HepG2 (cell line): ENCODE measurements at regions not wholly inside any gene's neighbourhood (a gene's known extent, or its start where the extent isn't known, plus 50 kb on each side); places are given as distances from the start of the nearest gene placed in this dataset.

Experiments used
- ARNT ChIP-seq: fragments of 450-650 bp; IDR thresholded peaks from 2 replicates; pipeline ENCODE4 v1.6.1; 2017
- ATF7 ChIP-seq, 2 experiments: fragments of 450-650 bp in 1 of 2; sonication (generic) in 1 of 2; formaldehyde crosslinking in 1 of 2; IDR thresholded peaks; 2 replicates each; pipeline versions ENCODE4 v1.4.0 to v1.6.1; 2016 to 2020; ENCODE audit warnings: antibody characterized with exemption in 1 of 2, mild to moderate bottlenecking in 1 of 2, missing genetic modification reagents in 1 of 2
- GTF2F1 ChIP-seq: fragments of 150-350 bp; IDR thresholded peaks from 2 replicates; pipeline ENCODE4 v1.6.1; 2014; ENCODE audit warnings: low read length
- HOMEZ ChIP-seq: IDR thresholded peaks from 2 replicates; pipeline ENCODE4 v1.6.1; 2016; ENCODE audit warnings: low read depth
- MEIS2 ChIP-seq: sonication (generic); formaldehyde crosslinking; IDR thresholded peaks from 2 replicates; pipeline ENCODE4 v1.9.0; 2021; ENCODE audit warnings: mild to moderate bottlenecking, missing genetic modification reagents
- POLR2A ChIP-seq, 2 experiments: IDR thresholded peaks; 2 replicates each; pipeline ENCODE4 v1.6.1; 2011; ENCODE audit warnings: low read depth in 2 of 2, low read length in 2 of 2, mild to moderate bottlenecking in 1 of 2, moderate library complexity in 1 of 2; ENCODE audit not compliant: insufficient read depth in 1 of 2

DNA sequence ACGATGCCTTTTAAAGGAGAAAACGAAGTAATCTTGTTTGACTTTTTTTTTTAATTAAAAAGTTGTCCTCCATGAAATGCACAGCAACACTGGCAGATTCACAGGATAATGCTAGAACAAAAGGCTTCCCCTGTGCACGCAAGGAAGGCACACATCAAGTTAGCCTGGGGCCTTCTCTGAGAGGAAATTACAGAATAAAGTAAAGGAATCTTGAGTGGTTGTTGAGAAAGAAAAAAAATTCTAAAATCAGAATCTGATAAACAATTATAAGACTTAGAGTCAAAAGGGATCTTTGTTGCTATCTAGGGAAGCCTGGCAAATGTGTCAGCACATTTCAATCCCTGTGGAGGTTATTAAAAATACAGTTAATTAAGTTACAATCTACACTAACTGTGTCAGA, 946.0 kb downstream of the IGSF11 start:
- TF ChIP-seq ARNT (no peak), ATF7 (IDR thresholded peaks at IDR 0.05) (no peak), ATF7 (CRISPR knock-in tag; IDR thresholded peaks at IDR 0.05) (no peak), HOMEZ (CRISPR knock-in tag) (no peak), POLR2A (IDR thresholded peaks at IDR 0.05; ENCODE audit: insufficient read depth in 1 of 2, low read depth in 2 of 2, low read length in 2 of 2) (no peak), MEIS2 (CRISPR knock-in tag) (no peak), GTF2F1 (no peak)
